Head of caudate nucleus (tissue), 42 donors: ENCODE measurements at regions not wholly inside any gene's neighbourhood (a gene's known extent, or its start where the extent isn't known, plus 50 kb on each side); places are given as distances from the start of the nearest gene placed in this dataset.
"Not testable (repeated sequence)": the region's sequence is repeated elsewhere in the genome, so short reads cannot be mapped to it uniquely, and the experiment has no call there.

Experiments used
- DNase-seq, 42 donors: peaks; one replicate each; pipeline versions ENCODE4 v3.0.0 to v3.0.0-alpha.2; 2020 to 2021; ENCODE audit warnings: mixed read lengths in 7 of 42
- intact Hi-C: fragments of 100-400 bp; cut with DNase I; formaldehyde crosslinking; loops from one replicate; pipeline ENCODE4 v1.15.0; 2022

DNA sequence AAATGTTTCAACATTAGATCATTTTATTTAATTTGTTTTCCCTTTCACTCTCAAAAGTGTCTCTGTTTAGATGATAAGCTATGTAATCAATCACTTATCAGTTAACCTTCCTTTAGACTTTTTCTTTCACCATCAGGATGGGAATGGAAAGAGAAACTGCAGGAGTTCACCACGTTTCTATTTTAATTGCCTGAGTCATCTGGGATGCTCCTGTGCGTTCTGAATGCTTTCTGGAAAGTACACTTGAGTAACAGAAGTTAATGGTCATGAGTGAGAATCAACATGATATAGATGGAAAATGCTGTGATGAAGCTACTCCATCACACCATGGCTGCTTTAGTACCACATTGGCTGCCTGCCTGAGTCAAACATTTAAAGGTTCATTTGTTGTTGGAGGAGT, 783.3 kb upstream of the CDH9 start:
- intact Hi-C loops, result no loop called here
- no peak for DNase-seq

DNA sequence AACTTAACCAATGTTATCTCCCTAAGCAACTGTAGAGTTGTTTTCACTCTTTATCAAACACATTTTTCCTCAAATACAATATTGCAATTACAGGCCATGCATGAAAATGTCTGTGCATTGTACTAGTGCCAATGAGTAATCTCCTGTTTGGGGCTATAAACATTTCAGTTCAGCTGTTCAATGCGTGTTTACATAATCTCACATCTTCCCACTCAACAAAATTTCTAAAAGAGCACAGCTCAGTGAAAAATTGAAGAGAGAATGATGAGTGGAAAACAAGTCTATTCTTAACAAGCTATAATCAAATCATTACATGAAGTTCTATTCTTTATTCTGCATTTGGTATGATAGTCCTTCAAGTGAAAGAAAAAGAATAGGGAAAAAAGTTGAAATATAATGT, 780.5 kb upstream of the CDH9 start:
- intact Hi-C loops, result no loop called here
- no peak for DNase-seq

DNA sequence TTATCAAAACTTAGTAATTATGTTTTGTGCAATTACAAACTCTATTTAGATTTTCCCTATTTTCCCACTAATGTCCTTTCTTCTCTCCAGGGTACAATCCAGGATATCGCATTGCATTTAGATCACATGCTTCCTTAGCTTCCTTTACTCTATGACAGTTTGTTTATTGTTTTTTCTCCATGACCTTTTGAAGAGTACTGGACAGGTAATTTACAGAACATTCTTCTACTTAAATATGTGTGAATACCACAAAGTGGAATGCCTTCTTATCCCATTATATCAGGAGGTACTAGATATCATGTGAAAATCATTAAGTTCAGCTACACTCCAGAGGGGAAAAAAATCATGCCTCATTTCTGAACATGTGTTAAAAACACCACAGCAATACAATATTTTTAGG, 776.6 kb upstream of the CDH9 start:
- no peak for DNase-seq
- intact Hi-C loops, result no loop called here

DNA sequence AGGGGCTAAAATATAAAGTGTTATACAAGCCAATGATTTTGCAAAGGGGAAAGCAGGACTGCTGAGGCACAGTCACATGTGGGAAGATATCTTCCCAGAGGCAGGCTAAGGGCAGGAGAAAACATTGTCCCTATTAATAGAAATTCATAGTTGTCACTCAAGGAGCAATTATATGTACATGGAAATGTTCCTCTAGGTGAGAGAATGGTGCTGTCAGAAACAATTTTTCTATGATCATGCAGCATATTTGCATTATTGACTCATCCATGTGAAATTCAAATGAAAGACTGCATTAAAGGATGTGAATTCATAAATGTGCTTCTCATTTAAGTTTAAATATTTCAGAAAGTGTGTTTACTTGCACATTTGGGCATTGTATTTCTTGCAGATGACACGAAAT, 775.9 kb upstream of the CDH9 start:
- intact Hi-C loops, result no loop called here
- peak in 13 of 42 donors; percentile 6 to 66 (median 25) for DNase-seq

DNA sequence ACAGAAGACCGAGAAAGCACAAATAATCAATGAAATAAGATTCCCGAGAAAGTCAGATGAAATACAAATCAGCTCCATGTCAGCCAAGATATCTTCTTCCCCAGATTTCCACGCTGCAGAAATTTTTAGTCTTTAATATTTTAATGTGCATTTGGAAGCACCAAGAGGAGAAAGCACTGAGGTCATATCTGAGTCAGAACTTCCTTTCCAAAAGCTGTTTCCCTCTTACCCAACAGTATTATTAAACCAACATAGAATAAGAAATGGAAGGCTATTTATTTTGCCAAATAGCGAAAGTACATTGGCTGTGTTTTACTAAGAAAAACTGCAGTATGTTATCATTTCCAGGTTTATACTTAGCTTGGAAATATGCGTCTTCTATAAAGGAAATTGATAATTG, 772.1 kb upstream of the CDH9 start:
- intact Hi-C loops, result no loop called here
- DNase-seq, result no peak

DNA sequence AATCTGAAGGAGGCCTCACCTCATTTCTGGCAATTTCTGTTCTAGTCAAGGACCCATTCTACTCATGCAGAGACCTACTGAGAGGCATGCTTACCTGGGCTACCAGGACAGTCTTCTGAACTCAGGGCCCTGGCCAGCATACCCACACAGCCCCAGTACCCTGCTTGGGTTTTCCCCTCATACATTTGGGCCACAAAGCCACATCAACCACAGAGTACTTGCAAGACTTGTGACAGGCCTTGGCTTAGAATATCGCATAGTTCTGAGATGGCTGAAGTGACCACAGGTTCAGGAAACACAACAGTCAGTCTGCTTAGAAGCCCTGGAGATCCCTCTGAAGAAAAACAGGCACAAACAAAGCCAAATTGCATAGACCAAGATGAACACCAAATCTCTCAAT, 758.8 kb upstream of the CDH9 start:
- intact Hi-C loops, result no loop called here
- DNase-seq, result no peak

DNA sequence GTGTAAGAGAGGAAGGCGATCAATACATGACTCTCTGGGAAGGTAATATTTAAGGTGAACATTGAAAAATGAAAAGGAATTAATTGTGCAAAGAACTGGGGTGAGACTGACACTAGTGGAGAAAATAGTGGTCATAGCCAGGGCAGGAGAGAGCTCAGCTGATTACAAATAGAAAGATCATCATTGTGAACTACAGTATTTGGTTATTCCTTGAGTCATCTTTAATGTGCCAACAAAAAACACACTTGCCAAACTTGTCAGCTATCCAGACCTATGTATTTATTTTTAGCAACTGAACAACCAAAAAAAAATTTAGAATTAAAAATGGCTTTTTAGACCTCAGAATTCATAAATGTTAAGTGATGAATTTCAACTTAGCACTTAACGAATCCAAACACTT, 749.8 kb upstream of the CDH9 start:
- intact Hi-C loops, result no loop called here

DNA sequence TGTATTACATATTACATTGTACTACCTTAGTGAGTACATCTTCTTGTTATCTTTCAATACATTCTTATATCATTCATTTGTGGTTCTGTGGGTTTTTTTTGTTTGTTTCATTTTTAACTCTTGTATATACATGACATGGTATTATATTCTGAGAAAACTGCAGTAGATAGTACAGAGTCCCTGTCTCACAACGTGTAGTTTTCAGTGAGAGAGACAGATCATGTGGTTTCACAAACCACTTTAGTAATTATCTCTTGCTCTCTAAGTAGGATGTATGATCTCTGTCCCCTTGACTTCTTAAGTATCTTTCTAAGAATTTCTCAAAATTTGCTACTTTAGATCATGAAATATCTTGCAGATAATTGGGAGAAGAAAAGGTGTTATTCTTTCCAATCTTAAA, 745.9 kb upstream of the CDH9 start:
- DNase-seq, result no peak
- intact Hi-C loops, result no loop called here

More for the DNA sequence above, 749.8 kb upstream of the CDH9 start:
- DNase-seq, result no peak

DNA sequence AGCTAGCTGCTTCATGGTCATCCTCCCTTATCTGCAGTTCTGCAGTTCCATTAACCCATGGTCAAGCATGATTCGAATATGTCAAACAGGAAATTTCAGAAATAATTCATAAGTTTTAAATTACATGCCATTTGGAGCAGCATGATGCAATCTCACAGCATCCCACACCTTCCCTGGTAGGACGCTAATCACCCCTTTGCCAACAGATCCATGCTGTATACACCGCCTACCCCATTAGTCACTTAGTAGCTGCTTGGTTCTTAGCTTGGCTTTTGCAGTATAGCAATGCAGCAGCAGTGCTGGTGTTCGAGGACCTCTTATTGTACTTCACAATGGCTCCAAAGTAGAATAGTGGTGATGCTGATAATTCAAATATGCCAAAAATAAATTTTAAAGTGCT, 739.7 kb upstream of the CDH9 start:
- DNase-seq, result peak in 29 of 42 donors; percentile 3 to 71 (median 24)

DNA sequence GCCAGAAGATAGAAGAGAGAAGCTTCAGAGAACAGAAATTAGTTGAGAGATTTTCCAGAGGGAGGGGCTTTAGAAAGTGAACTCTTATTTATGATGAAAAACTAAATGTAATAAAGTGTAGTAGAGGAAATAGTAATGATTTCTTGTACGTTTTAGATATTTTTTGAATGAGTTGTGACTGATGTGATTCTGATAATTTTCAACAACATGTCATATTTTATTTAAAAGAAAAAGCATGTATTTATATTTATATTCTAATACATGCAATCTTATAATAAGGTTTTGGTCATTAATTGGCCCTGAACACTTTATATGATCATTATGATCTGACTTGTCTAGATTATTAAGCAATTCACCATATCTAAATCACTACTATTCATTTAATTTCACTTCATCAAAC, 735.2 kb upstream of the CDH9 start:
- DNase-seq, result no peak
- intact Hi-C loops, result no loop called here

More for the DNA sequence above, 739.7 kb upstream of the CDH9 start:
- intact Hi-C loops, result no loop called here

DNA sequence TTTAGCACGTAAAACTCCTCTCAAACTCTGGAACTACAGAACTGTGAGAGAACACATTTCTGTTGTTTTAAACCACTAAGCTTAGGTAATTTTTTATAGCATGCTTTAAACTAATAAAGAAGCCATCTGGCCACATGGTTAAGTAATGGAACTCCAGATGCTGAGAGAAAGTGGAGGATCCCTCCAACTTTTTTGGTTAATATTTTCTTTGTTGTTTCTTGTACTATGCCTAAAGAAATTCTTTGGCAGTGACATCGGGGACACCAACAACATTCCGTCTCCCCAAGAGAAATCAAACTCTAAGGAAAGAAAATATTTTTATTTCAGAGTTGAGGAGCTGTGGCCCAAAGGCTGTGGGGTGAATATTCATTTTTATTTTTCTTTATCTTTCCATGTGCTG, 734.8 kb upstream of the CDH9 start:
- DNase-seq, result no peak

DNA sequence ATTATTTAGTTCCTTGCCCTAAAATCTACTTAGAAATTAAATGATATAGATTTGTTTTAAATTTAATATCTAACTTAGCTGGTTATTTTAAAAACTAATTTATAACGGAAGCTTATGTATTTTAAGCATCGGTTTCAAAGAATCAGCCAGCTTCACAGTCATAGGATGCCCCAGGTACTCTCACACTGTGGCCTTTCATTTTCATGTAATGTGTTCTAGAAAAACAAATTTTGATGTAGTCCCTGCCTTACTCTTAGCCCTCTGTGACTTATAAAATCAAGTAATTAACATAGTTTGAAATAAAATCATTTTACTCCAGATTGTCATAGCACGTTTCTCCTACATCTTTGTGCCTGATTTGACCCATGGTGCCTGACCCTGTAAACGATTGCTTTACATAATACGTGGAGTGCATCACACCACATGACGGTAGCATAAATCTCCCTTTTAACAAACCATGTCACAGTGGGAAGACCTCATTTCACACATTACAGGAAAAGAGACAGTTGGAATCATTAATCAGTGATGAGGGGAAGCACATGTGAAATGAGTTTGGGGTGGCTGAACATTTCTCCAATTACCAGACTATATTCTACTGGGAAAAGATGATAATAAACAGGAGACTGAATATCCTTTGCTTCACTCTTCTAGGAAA, 731.5 kb upstream of the CDH9 start:
- intact Hi-C loops, result no loop called here
- no peak for DNase-seq

More for the DNA sequence above, 734.8 kb upstream of the CDH9 start:
- intact Hi-C loops, result no loop called here

DNA sequence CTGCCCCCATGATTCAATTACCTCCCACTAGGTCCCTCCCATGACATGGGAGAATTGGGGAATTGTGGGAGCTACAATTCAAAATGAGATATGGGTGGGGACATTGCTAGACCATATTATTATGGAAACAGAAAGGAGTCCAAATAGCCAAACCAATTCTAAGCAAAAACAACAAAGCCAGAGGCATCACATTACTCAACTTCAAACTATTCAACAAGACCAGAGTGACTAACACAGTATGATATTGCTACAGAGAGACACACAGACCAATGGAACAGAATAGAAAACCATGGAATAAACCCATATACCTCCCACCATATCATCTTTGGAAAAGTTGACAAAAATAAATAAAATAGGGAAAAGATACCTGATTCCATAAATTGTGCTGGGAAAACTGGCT, 710.5 kb upstream of the CDH9 start:
- intact Hi-C loops, result no loop called here
- no peak for DNase-seq

DNA sequence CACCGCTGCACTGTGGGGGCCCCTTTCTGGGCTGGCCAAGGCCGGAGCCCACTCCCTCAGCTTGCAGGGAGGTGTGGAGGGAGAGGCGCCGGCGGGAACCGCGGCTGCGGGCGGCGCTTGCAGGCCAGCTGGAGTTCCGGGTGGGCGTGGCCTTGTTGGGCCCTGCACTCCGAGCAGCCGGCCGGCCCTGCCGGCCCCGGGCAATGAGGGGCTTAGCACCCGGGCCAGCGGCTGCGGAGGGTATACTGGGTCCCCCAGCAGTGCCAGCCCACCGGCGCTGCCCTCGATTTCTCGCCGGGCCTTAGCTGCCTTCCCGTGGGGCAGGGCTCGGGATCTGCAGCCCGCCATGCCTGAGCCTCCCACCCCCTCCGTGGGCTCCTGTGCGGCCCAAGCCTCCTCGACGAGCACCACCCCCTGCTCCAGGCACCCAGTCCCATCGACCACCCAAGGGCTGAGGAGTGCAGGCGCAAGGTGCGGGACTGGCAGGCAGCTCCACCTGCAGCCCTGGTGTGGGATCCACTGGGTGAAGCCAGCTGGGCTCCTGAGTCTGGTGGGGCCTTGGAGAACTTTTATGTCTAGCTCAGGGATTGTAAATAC, 705.1 kb upstream of the CDH9 start:
- intact Hi-C loops, DNase-seq: not testable (repeated sequence)

DNA sequence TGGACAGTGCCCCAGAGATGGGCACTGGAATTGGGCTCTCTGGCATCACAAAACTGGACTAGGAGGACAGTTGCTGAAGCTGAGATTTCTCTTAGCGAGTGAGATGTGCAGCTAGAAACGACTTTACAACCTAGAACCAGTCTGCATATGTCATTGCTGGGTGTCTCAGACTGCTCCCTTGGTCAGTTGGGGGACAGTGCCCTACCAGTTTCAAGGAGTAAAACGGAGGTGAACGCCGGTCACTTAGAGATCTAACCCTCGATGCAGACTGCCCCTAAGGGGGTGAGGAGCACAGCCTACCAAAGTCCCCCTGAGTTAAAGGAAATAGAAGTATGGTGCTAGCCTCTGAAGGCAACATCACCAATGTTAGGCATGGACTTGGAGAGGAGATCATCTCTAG, 704.4 kb upstream of the CDH9 start:
- no peak for DNase-seq
- intact Hi-C loops, result no loop called here

DNA sequence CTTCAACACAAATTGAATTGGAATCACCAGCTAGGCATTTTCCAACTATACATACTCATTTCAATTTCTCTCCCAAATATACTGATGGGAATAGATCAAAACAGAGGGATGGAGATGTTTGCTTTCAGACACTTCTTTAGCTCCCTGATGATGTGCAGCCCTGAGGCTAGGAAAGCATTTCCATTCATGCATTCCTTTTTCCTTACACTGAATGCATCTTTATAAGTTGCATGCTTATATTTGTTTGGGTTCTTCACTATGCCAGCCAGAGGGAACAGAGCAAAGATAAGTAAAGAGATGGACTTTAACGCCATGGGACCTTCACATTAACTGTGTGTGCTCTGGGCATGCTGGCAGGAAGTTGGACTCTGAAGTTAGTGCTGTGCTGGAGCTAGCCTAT, 696.5 kb upstream of the CDH9 start:
- DNase-seq, result no peak
- intact Hi-C loops, result no loop called here

DNA sequence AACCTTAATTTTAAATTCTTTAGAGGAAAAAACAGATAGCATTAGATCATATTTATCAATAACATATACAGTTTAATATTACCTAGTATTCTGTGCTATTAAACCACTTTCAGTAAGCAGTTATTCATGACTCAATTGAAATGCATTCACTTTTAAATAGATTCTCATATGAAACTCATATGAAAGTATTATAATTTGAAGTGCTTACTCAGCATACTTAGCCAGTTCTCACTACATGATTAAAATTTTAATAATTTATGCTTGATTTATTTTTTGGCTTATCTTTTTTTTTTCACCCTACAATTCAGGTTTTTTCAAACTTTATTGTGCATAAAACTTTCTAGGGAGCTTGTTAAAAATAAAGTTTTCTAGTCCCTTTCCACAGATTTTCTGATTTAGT, 694.9 kb upstream of the CDH9 start:
- no peak for DNase-seq
- intact Hi-C loops, result no loop called here

DNA sequence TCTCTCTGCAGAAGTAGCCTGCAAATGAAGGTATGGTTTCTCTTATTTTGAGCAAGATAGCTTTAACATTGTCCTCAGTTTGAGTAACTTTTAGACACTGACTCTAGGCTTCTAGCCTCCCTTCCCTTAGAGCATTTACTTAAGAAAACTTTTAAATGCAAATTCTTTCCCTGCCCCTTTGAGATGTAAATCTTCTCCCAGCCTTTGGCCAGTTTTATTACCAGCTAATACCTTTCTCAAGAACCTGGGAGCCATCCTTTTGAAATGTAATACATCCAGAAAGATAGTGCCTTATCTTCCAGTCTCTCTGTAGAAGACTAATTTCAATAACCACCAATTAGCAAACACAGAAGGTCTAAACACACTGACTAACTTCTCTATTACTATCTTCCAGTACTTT, 688.9 kb upstream of the CDH9 start:
- DNase-seq, result no peak
- intact Hi-C loops, result no loop called here

DNA sequence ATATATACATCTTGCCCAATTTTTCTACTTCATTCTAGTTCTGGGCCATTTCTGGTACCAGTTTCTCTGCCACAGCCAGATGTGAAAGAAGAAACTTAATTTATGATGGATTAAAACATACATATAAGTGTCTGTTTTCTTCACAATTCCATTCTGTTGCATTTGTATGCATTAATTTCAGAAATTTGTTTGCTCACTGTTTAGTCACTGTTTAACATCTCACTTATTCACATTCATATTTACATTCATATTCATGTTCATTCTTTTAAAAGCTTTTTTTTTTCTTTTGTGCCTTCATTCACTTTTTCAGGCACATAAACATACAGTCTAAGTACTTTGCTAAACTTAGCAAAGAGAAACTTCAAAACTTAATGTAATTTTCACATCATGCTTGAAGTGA, 684.0 kb upstream of the CDH9 start:
- intact Hi-C loops, result no loop called here
- no peak for DNase-seq

DNA sequence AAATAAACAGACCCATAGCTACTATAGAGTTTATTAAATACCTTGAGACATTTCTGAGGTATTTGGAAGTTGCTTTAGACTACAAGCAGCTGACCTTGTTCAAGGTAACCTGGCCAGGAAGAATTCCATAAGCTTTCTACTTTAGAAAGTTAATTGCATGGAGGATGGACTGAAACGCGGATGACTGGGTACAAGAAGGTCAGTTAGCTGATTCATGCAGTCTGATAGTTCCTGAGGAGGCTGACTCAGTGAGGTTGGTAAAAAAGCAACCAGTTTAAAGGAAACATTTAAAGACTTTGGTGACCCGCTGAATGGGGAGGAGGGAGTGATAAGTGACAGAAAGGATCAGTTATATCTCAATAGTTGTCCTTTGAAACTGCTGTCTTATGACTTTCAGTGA, 670.1 kb upstream of the CDH9 start:
- intact Hi-C loops, result no loop called here

DNA sequence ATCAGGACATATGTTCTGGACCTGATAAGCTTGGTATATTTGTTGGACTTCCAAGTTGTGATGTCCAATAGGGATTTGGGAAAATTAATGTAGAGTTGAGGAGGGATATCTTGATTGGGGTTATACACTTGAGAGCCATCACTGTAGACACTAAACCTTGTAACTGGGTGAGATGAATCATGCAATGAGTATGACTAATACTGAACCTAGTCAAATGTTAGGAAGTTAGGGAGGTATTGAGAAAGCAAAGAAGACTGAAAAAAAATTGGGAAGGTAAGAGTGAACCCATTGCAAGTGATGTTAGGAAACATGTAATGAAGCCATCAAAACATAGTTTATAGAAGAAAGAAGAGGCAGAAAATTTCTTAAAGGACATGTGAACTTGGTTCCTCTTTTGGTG, 668.4 kb upstream of the CDH9 start:
- no peak for DNase-seq
- intact Hi-C loops, result no loop called here

More for the DNA sequence above, 670.1 kb upstream of the CDH9 start:
- no peak for DNase-seq
